NCI-H146 (cell line): ENCODE measurements at regions not wholly inside any gene's neighbourhood (a gene's known extent, or its start where the extent isn't known, plus 50 kb on each side); places are given as distances from the start of the nearest gene placed in this dataset.

Source experiments
- DNase-seq: peaks from one replicate; lab custom pipeline; 2025; lab: John Stamatoyannopoulos, UW

DNA sequence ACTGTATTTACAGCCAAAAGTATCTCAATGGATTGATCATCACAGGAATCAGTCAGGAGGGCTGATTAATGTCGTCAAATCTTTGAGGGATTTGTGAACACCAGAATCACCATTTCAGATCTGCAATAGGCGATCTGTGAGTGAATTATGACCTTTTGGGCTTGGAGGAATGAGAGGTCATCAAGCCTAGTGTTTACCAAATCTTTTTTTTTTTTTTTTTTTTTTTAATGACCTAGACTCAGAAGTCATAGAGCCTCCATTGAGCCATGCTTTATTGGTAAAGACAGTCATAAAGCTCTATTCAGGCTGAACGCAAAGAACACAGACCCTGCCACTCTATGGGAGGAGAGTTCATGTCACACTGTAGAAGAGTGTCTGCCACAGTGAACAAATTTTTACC is 97.7 kb downstream of the SOCS6 start:
- peak; percentile 32 for DNase-seq

GRCh38 chr18:70385474-70385873 is 96.6 kb downstream of the SOCS6 start:
- peak; percentile 11 for DNase-seq

DNA sequence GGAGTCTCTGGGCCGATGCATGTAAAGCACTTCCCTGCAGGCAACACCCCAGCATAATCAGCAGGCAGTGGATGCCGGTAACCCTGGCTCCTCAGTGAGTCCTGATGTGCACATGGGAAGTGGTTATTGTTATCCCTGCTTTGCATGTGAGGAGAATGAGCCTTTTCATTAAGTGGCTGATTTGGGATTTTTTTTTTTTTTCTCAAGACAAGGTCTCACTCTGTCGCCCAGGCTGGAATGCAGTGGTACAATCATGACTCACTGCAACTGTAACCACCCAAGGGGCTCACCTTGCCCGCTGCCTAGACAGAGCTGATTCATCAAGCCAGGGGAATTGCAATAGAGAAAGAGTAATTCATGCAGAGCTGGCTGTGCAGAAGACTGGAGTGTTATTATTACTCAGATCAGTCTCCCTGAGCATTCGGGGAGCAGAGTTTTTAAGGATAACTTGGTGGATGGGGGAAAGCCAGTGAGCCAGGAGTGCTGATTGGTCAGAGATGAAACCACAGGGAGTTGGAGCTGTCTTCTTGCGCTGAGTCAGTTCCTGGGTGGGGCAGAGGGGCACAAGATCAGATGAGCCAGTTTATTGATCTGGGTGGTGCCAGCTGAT is 95.4 kb downstream of the SOCS6 start:
- no peak for DNase-seq

- DNase-seq: peak; percentile 20
Measured at GRCh38 chr18:70382992-70383717, 94.3 kb downstream of the SOCS6 start.

DNA sequence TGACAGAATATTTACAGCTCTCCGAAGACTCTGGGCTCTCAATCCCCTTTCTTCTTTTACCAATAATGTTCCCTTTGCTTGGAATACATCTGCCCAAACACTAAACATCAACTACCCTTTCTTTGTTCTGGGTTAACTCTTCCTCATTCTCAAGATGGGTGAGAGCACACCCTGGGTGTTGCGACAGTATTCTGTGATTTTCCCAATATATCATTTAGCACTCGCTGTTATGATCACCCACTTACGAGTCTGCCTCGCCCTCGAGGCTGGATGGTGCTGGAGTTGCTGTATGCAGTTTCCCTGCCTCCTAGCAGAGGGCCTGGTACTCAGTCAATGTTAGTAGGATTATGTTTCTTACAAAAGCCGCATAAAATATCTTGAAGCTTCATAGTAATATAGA is 93.2 kb downstream of the SOCS6 start:
- DNase-seq: peak; percentile 61

- DNase-seq: peak; percentile 98
Measured at GRCh38 chr18:70380915-70381896, 92.4 kb downstream of the SOCS6 start.
